Activated naive CD8-positive, alpha-beta T cell treated with anti-CD3 and anti-CD28 coated beads for 36 hours (primary cell): ENCODE measurements at regions not wholly inside any gene's neighbourhood (a gene's known extent, or its start where the extent isn't known, plus 50 kb on each side); places are given as distances from the start of the nearest gene placed in this dataset.

Experiments
- DNase-seq: peaks from one replicate; pipeline ENCODE4 v3.0.0; 2021
- H3K27ac Mint-ChIP-seq: one replicate; pipeline ENCODE4 v1.8.0; 2022; ENCODE audit warnings: mild to moderate bottlenecking, moderate library complexity, mixed read lengths
- H3K27me3 Mint-ChIP-seq: one replicate; pipeline ENCODE4 v1.8.0; 2022; ENCODE audit warnings: mild to moderate bottlenecking, mixed read lengths
- H3K36me3 Mint-ChIP-seq: one replicate; pipeline ENCODE4 v1.8.0; 2021; ENCODE audit warnings: mild to moderate bottlenecking, mixed read lengths
- H3K4me1 Mint-ChIP-seq: one replicate; pipeline ENCODE4 v1.8.0; 2021; ENCODE audit warnings: mixed read lengths
- H3K4me3 Mint-ChIP-seq: one replicate; pipeline ENCODE4 v1.8.0; 2022; ENCODE audit warnings: mild to moderate bottlenecking, moderate library complexity, mixed read lengths
- H3K9me3 Mint-ChIP-seq: one replicate; pipeline ENCODE4 v1.8.0; 2022; ENCODE audit warnings: mixed read lengths

DNA sequence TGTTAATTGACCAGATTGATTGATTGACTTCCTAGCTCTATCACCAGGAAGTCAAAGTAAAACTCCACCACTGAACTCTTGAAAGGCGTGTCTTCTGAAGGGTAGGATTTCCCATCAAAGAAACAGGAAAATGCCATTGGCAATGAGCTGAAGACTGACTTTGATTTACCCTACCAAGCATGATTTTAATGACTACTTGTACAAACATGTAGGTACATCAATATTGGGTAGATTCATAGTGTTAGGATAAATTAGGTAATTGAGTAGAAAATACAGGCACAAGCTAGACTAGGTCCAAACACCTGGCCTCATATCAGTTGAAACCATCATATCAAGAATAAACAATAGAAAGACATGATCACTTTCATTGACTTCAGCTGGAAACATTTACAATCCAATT, 53.2 kb upstream of the ATXN3L start:
- DNase-seq, result no peak
- H3K9me3 Mint-ChIP-seq, result no peaks in the 10 kb centered on the region
- H3K27ac Mint-ChIP-seq, result no peak overlapping the region
- peaks cover 9% of the 10 kb centered on the region for H3K4me1 Mint-ChIP-seq
- no peaks in the 10 kb centered on the region for H3K27me3 Mint-ChIP-seq
- no peaks in the 10 kb centered on the region for H3K36me3 Mint-ChIP-seq
- no peak overlapping the region for H3K4me3 Mint-ChIP-seq

DNA sequence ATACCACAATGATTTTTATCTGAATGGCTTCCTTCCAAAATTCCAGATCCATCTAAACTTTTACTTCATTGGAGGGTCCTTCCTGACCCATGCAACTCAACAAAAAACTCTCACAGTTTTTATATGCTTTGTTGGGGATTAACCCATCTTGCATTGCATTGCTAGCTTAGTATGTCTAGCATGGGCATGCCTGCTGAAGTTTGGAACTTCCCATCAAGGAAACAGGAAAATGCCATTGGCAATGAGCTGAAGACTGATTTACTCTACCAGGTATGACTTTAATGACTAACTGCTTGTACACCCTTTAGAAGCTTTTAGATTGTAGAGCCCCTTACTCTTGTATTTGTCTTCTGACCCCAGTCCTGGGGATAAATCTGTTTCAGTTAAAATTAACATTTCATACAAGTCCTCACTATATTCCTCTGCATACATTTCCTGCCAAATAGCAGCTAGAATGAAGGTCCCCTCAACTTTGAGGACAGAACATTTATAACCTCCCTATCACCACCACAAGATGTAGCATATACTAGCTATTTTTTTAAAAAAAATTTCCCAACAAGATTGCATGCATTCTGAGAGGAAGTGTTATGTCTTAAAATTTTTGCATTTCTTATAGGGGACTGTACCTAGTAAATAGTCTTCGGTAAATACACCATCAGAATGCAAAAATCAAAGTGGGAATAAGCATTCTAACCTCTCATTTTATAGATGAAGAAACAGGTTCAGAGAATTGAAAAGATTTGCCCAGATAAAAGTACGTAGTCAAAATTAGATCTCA, 52.5 kb upstream of the ATXN3L start:
- DNase-seq, result no peak
- H3K4me1 Mint-ChIP-seq, result peaks cover 11% of the 10 kb centered on the region
- H3K27ac Mint-ChIP-seq, result no peak overlapping the region
- no peak overlapping the region for H3K4me3 Mint-ChIP-seq
- no peaks in the 10 kb centered on the region for H3K9me3 Mint-ChIP-seq
- H3K36me3 Mint-ChIP-seq, result no peaks in the 10 kb centered on the region
- no peaks in the 10 kb centered on the region for H3K27me3 Mint-ChIP-seq

DNA sequence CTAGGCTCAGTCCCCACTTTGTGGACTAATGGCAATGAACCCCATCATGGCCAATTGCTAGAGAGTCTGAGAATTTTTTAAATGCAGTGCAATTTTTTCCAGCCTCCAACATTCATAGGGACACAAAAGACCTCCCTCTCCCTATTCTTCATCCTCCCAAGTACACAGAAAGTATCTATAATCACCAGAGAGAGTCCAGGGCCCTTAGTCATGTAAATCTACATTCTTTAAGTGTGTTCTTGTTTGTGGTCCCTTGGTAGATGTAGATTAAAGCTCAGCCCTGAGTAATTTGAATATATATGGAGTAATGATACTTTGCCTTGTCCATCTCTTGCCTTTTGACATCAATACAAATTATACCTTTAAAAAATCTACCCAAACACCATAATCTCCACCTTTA, 51.3 kb upstream of the ATXN3L start:
- Mint-ChIP-seq H3K36me3 (no peaks in the 10 kb centered on the region), H3K27ac (no peak overlapping the region), H3K4me3 (no peak overlapping the region), H3K4me1 (peaks cover 5% of the 10 kb centered on the region), H3K27me3 (no peaks in the 10 kb centered on the region), H3K9me3 (no peaks in the 10 kb centered on the region)
- no peak for DNase-seq

GRCh38 chrX:13370713-13371112, 50.9 kb upstream of the ATXN3L start:
- Mint-ChIP-seq H3K27ac (no peak overlapping the region), H3K27me3 (no peaks in the 10 kb centered on the region), H3K36me3 (no peaks in the 10 kb centered on the region), H3K9me3 (no peaks in the 10 kb centered on the region), H3K4me1 (peaks cover 5% of the 10 kb centered on the region), H3K4me3 (no peak overlapping the region)
- no peak for DNase-seq
